HT-29 (cell line): ENCODE measurements at regions not wholly inside any gene's neighbourhood (a gene's known extent, or its start where the extent isn't known, plus 50 kb on each side); places are given as distances from the start of the nearest gene placed in this dataset.
"Not testable (repeated sequence)": the region's sequence is repeated elsewhere in the genome, so short reads cannot be mapped to it uniquely, and the experiment has no call there.

Source experiments
- DNase-seq: peaks from one replicate; pipeline ENCODE4 v3.0.0-alpha.2; 2015; ENCODE audit warnings: low spot score

GRCh38 chr22:10934704-10935103 lies 4593.3 kb upstream of the OR11H1 start:
- DNase-seq: peak; percentile 48

DNA sequence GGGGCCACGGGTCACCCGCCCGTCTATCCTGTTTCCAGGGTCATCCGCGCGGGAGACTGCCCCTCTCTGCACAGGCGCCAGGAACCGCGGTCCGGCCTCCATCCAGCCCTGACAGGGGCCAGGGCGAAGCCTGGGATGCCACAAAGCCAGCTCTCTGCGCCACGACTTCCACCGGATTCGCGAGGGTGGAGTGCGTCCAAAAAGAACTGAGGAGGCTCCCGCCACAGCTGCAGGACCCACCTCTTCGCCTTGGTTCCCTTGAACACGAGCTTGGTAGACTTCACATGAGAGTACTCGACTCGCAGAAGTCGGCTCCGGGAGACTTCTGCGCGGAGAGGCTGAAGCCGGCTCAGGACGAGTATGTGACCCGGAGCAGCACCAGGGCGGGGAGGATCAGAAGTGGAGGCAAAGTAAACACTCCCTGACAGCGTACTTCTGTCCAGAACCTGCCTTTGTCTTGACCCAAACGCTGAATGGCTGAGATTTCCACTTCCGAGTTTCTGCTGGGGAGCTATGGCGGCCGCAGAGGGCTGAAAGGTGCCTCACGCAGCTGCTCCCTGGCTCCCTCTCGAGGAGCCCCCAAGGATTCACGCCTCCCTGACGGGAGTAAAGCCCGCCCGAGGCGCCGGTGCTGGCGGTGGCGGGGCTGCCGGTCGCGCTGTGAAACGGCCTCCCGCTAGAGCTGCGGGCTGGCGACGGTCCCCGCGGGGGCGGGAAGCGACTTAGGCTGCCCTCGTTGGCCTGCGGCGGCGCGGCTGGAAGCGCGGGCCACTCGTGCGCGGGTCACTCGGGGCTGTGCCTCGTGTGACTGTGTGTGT lies 4566.7 kb upstream of the OR11H1 start:
- DNase-seq: no peak

DNA sequence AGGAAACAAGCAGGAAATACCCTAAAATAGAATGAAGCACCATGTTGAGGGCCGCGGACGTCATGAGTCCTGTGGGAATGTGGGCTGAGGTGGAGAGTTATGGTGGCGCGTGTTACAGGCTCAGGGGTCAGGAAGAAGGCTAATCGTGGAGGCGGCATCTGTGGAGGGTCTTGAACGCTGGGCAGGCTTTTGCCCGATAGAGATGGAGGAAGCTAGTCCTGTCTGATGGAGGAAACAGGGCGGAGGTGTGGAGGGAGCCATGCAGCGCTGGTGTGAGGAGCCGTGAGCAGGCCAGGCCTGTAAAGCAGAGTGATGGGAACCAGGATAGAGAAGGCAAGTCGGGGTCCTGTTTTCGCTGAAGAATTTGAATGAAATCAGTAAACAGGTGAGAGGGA lies 4566.1 kb upstream of the OR11H1 start:
- not testable (repeated sequence) for DNase-seq
